AG09319 (cell line): ENCODE measurements at regions not wholly inside any gene's neighbourhood (a gene's known extent, or its start where the extent isn't known, plus 50 kb on each side); places are given as distances from the start of the nearest gene placed in this dataset.

ENCODE experiments used
- DNase-seq: peaks from one replicate; pipeline ENCODE4 v3.0.0-alpha.2; 2010; ENCODE audit warnings: low read depth; ENCODE audit errors: extremely low read depth
- CTCF ChIP-seq: IDR thresholded peaks from 2 replicates; pipeline ENCODE4 v1.5.1; 2011; ENCODE audit warnings: low read depth, mild to moderate bottlenecking, inconsistent platforms, low read length, moderate library complexity

DNA sequence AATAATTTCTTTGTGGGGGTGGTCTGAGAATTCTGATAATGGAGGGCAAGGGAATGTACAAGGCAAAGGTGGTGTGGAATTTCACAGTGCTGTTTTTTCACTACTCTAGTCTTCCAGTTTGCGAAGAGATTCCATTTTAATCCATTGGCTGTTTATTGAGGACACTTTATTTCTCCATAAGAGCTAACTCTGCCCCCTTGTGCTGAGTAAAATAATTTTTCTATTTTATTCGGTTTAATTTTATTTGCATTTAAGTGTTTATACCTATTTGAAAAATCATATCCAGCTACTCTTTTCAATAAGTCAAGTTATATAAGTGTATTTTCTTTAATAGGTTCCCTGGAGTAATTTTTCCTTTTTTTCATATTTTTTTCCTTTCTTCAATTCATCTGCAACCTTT lies 840.1 kb downstream of the TUSC7 start:
- DNase-seq = no peak
- TF ChIP-seq CTCF = peak; percentile 1; the same call in 1 of the 2 replicates

GRCh38 chr3:117550766-117551165 lies 841.2 kb downstream of the TUSC7 start:
- TF ChIP-seq CTCF = no peak

DNA sequence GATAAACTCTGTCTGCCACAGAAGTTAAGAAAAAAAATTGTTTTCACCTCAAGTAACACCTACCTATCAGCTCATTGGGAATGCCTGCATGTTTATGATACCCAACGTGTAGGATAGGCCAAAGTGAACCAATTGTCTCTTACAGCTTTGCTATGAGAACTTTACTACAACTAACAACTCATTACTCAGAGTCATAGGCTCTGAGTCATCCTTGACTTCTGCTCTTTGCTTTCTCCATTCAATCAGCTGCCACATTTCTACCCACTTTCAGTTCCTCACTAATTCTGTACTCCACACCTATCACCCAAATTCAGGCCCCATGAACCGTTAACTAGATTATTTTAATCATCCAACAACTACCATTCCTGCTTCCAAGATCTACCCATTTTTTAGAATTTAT lies 843.9 kb downstream of the TUSC7 start:
- DNase-seq = no peak
- no peak for TF ChIP-seq CTCF

More at GRCh38 chr3:117550766-117551165, 841.2 kb downstream of the TUSC7 start:
- no peak for DNase-seq

DNA sequence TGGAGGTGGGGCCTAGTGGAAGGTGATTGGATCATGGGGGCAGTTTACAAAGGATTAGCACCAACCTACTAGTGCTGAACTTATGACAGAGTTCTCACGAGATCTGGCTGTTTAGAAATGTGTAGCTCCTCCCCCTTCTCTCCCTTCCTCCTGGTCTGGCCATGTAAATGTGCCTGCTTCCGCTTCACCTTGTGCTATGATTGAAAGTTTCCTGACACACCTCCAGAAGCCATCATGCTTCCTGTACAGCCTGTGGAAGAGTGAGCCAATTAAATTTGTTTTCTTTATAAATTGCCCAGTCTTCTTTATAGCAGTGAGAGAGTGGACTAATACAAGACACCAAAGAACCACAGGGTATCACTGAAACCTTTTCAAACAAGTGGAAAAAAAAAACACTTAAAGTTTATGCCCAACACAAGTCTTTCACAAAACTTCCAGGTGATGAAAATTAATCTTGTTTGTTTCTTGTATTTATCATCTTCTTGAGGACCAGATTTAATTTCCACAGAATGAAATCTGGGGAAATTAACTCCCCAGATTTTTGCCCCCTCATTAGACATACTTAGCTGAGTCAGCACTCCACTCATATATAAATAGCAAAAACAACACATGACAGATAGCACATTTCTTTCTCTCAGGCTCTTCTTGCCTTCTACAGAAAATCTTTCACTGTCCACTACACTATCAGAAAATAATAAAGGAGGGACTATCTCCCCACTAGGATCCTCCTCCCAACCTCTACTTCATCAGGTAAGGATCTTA lies 847.2 kb downstream of the TUSC7 start:
- TF ChIP-seq CTCF = no peak
- no peak for DNase-seq

DNA sequence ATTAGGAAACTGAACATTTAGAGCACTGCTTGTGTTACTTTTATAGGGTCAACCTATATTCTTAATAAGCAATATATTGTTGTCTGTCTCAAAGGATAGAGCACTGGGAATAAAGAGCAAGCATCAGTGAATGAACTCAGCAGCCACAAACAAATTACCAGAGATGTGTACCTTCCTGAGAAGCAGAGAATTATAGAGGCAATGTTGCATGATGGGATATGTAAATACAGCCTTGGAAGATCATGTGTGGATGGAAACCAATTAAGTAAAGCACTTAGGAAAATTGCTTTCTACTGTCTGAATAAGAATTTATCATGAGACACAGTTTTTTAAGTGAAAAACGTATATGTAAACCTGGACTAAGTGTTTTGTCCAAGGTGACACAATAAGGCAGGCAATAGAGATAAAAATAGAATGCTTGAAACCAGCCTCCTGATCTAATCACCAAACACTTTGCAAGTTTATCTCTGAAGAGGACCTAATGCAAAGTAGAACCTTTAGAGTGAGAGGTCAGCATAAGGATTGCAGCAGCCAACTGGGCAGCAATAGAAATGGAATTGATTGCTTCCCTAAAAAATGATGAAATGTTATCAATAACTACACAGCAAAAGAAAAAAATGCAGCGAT lies 848.0 kb downstream of the TUSC7 start:
- no peak for DNase-seq
- TF ChIP-seq CTCF = no peak

DNA sequence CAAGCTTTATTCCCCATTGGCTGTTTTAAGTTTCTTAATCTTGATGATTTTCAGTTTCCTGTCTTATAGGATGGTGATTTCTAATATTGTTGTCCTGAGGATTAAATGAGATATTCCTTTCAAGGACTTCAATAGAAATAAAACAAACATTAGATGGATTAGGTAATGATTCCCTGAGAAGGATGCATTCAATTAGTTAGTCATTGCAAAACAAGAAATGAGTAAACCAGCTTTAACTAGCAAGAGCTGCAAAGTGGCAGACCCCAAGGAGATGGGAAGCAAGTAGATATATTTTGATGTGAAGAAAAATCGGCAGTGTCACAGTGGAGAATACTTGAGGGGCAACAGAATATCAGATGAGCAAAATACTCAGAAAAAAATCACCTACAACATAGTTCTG lies 849.1 kb downstream of the TUSC7 start:
- DNase-seq = no peak
- TF ChIP-seq CTCF = no peak

GRCh38 chr3:117562000-117562399 lies 852.4 kb downstream of the TUSC7 start:
- no peak for TF ChIP-seq CTCF
- no peak for DNase-seq
